ENCODE measurements at regions not wholly inside any gene's neighbourhood (a gene's known extent, or its start where the extent isn't known, plus 50 kb on each side); places are given as distances from the start of the nearest gene placed in this dataset.

DNA sequence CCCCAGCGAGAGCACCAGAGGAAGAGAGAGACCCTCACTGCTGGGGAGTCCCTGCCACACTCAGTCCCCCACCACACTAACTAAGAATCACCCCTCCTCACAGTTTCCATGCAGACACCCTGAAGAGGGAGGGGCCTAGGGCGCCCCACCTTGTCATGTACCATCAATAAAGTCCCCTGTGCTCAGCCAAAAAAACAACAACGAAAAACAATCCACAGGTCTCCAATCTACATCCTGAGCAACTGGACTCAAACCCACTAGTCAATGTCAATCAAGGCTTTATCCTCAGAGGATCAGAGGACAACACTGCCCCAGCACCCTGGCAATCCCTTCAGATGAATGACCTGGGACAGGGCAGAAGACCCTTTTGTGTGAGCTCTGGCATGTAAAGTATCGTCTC, 210.1 kb upstream of the MSX2 start:
- Histone ChIP-seq H3K23ac (ENCODE audit: insufficient read length) (no peak overlapping the region), H4K91ac (replicated peaks; ENCODE audit: insufficient read length, low read length) (no peak overlapping the region), H2BK15ac (ENCODE audit: low read length) (no peak overlapping the region), H2BK120ac (replicated peaks; ENCODE audit: low read depth, low read length) (no peak overlapping the region), H3K27me3 (replicated peaks in 1 of 4; ENCODE audit: control insufficient read depth in 3 of 4, extremely low read depth in 1 of 4, insufficient read depth in 3 of 4, low read length in 3 of 4) (peaks cover 0 to under 1% (median 0%) of the 10 kb centered on the region in 4 experiments; a peak in 2 of 7 replicates), H3K56ac (replicated peaks; ENCODE audit: insufficient read length, low read depth, low read length) (no peak overlapping the region), H3K79me1 (ENCODE audit: low read depth, low read length) (no peaks in the 10 kb centered on the region), H3K27ac (ENCODE audit: low read depth, low read length) (no peak overlapping the region; the same call in 1 of the 2 replicates), H4K5ac (ENCODE audit: insufficient read length, low read depth, low read length) (no peak overlapping the region), H3K4me2 (ENCODE audit: insufficient read depth in 1 of 2, low read depth in 2 of 2, low read length in 2 of 2) (no peak overlapping the region), H2AFZ (ENCODE audit: low read length) (no peak overlapping the region), H3K23me2 (ENCODE audit: low read depth, low read length) (no peaks in the 10 kb centered on the region), H3K9ac (replicated peaks in 1 of 4; ENCODE audit: extremely low read depth in 1 of 4, low read depth in 3 of 4, low read length in 3 of 4) (no peak overlapping the region), H3K9me3 (ENCODE audit: insufficient read depth in 2 of 2, low read depth in 1 of 2, low read length in 1 of 2) (no peaks in the 10 kb centered on the region), H3K4me3 (ENCODE audit: extremely low read depth in 1 of 4, insufficient read depth in 2 of 4, low read depth in 3 of 4, low read length in 4 of 4) (no peak overlapping the region), H2AK5ac (ENCODE audit: low read depth, low read length) (no peak overlapping the region), H4K20me1 (replicated peaks in 1 of 2; ENCODE audit: control insufficient read depth in 1 of 2, insufficient read depth in 2 of 2, low read length in 2 of 2) (no peaks in the 10 kb centered on the region), H2BK5ac (ENCODE audit: low read depth, low read length) (no peak overlapping the region), H3K4me1 (replicated peaks in 1 of 4; ENCODE audit: control insufficient read depth in 3 of 4, insufficient read depth in 4 of 4, low read length in 3 of 4) (peaks cover 0 to 2% (median 0%) of the 10 kb centered on the region in 4 experiments; a peak in 1 of 7 replicates), H3K18ac (ENCODE audit: extremely low read depth, low read length) (no peak overlapping the region), H3K4ac (replicated peaks; ENCODE audit: insufficient read length, low read depth, low read length) (no peak overlapping the region), H2BK12ac (ENCODE audit: low read depth, low read length) (no peak overlapping the region), H3K36me3 (ENCODE audit: control insufficient read depth in 2 of 4, insufficient read depth in 4 of 4, low read length in 3 of 4) (no peaks in the 10 kb centered on the region), H2BK20ac (ENCODE audit: low read length) (no peak overlapping the region), H4K8ac (ENCODE audit: extremely low read depth, insufficient read depth, low read length) (no peak overlapping the region), H3K14ac (ENCODE audit: insufficient read length) (no peak overlapping the region), H3K79me2 (ENCODE audit: control insufficient read depth in 1 of 2, insufficient read depth in 2 of 2, low read length in 2 of 2) (no peaks in the 10 kb centered on the region)
- POLR2A ChIA-PET (ENCODE audit: partially characterized antibody): interaction anchor here (0.5 kb wide), 1 partner anchor 80 kb away, joined by 3 read pairs; no protein-coding TSS in a partner anchor
- DNase-seq (ENCODE audit: low read depth in 1 of 2, low spot score in 2 of 2): no peak
- no peak for TF ChIP-seq SP1 (IDR thresholded peaks at IDR 0.05; ENCODE audit: low read depth, low read length)
- no peak for TF ChIP-seq BCL11A (IDR thresholded peaks at IDR 0.05; ENCODE audit: low read depth in 2 of 2, low read length in 2 of 2)
- no peak for TF ChIP-seq EZH2 (IDR thresholded peaks at IDR 0.05; ENCODE audit: low read depth, low read length, severe bottlenecking)
- no peak for TF ChIP-seq GTF2F1 (IDR thresholded peaks at IDR 0.05; ENCODE audit: borderline replicate concordance, low read depth, low read length)
- TF ChIP-seq ASH2L (IDR thresholded peaks at IDR 0.05; ENCODE audit: low read length): no peak
- no peak for TF ChIP-seq TBP (IDR thresholded peaks at IDR 0.05; ENCODE audit: low read depth, low read length)
- no peak for TF ChIP-seq SAP30 (IDR thresholded peaks at IDR 0.05; ENCODE audit: insufficient read depth, insufficient replicate concordance, low read length)
- TF ChIP-seq, protein P1, sequence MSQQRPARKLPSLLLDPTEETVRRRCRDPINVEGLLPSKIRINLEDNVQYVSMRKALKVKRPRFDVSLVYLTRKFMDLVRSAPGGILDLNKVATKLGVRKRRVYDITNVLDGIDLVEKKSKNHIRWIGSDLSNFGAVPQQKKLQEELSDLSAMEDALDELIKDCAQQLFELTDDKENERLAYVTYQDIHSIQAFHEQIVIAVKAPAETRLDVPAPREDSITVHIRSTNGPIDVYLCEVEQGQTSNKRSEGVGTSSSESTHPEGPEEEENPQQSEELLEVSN (IDR thresholded peaks at IDR 0.05): no peak
- TF ChIP-seq CBX5 (IDR thresholded peaks at IDR 0.05; ENCODE audit: low read depth, low read length): no peak
- no peak for TF ChIP-seq SIN3A (conservative IDR thresholded peaks at IDR 0.05 in 1 of 2, IDR thresholded peaks at IDR 0.05 in 1 of 2; ENCODE audit: low read depth in 1 of 2, low read length in 2 of 2)
- TF ChIP-seq JUN (IDR thresholded peaks at IDR 0.05; ENCODE audit: low read depth, low read length): no peak
- no peak for TF ChIP-seq TAF1 (IDR thresholded peaks at IDR 0.05; ENCODE audit: low read depth, low read length)
- 85% methylated on average over 3 of the region's 4 CpGs; no CpG with 5 or more reads in 1 of the 2 experiments for whole genome bisulfite sequencing, 2 experiments (ENCODE audit: extremely low coverage in 1 of 2, insufficient coverage in 1 of 2, insufficient read length in 1 of 2, insufficient replicate concordance in 2 of 2, low coverage in 1 of 2, low lambda C conversion rate in 2 of 2, missing lambda C conversion rate in 1 of 2)
- no peak for FAIRE-seq
- CTCF ChIA-PET (ENCODE audit: partially characterized antibody): interaction anchor here (0.9 to 1.3 kb wide), 2 partner anchors 87 to 95 kb away, joined by 3 to 4 read pairs; no protein-coding TSS in a partner anchor
